DND-41 (cell line): ENCODE measurements at regions not wholly inside any gene's neighbourhood (a gene's known extent, or its start where the extent isn't known, plus 50 kb on each side); places are given as distances from the start of the nearest gene placed in this dataset.

Experiments
- EZH2 ChIP-seq: IDR thresholded peaks from 3 replicates; pipeline ENCODE4 v1.6.1; 2012; ENCODE audit warnings: borderline replicate concordance, low read depth, mild to moderate bottlenecking, moderate library complexity, low read length, inconsistent platforms; ENCODE audit not compliant: severe bottlenecking
- TF ChIP-seq, protein P1 (sequence below): IDR thresholded peaks from 2 replicates; pipeline ENCODE4 v1.5.1; 2012; ENCODE audit warnings: borderline replicate concordance, low read length, moderate library complexity, mild to moderate bottlenecking; ENCODE audit not compliant: poor library complexity, severe bottlenecking; ENCODE audit errors: extremely low read depth

GRCh38 chr2:129672521-129672920 is 306.9 kb upstream of the RAB6C start:
- no peak for TF ChIP-seq EZH2
- TF ChIP-seq, protein P1, sequence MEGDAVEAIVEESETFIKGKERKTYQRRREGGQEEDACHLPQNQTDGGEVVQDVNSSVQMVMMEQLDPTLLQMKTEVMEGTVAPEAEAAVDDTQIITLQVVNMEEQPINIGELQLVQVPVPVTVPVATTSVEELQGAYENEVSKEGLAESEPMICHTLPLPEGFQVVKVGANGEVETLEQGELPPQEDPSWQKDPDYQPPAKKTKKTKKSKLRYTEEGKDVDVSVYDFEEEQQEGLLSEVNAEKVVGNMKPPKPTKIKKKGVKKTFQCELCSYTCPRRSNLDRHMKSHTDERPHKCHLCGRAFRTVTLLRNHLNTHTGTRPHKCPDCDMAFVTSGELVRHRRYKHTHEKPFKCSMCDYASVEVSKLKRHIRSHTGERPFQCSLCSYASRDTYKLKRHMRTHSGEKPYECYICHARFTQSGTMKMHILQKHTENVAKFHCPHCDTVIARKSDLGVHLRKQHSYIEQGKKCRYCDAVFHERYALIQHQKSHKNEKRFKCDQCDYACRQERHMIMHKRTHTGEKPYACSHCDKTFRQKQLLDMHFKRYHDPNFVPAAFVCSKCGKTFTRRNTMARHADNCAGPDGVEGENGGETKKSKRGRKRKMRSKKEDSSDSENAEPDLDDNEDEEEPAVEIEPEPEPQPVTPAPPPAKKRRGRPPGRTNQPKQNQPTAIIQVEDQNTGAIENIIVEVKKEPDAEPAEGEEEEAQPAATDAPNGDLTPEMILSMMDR: no peak
